Smooth muscle cell of the brain vasculature (primary cell): ENCODE measurements at regions not wholly inside any gene's neighbourhood (a gene's known extent, or its start where the extent isn't known, plus 50 kb on each side); places are given as distances from the start of the nearest gene placed in this dataset.

Experiments
- DNase-seq: peaks from one replicate; pipeline ENCODE4 v3.0.0-alpha.2; 2012; ENCODE audit warnings: low read depth, low spot score

GRCh38 chr7:16233517-16233916, 187.8 kb downstream of the CRPPA start:
- no peak for DNase-seq

GRCh38 chr7:16232273-16232672, 189.1 kb downstream of the CRPPA start:
- DNase-seq, result no peak

DNA sequence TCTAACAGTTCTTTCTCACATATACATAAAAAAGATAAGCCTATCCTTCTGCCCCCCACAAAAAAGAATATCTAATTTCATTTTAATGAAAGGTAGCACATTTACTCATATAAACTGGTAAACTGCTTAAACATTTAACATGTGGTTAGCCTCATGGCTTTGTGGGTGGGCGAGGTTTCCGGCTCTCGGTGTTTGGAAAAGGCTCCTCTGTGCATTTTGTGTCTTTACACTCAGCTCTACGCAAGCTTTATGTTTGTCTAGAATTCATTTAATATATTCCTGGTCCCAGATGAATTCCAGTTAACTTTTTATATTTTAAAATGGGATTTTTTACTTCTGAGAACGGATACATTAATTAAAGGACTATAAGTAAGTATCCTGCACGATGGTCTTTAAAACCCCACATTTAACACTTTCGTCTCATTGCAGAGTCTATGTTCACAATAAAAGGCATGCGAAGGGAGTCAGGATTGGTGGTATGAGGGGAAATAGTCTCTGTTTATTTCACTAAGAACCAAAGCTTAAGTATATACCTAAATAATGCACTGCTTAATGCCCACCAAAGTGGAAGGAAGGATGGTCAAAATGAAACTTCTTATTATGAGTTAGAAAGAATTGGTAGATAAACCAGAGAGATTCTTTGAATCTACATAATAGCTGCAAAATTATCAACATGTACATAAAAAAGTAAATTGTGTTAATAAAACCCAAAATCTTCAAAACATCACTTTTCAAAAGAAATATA, 197.2 kb downstream of the CRPPA start:
- no peak for DNase-seq

DNA sequence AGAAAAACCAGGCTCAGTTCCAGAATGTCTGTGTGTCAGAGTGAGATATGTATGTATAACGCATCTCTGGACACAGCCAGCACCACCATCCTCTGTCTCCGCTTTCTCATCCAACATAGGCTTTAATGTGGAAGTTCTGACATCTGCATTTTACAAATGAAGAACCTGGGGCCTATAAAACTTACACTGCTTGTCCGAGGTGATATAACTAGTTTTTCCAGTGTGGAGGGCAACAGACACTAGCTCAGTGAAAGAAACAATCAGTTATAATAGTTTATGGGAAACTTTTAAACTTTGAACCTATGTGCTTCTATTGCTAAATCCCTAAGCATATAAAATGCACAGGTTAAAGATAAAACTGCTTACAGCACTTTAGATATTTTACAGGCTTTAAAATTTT, 208.7 kb downstream of the CRPPA start:
- DNase-seq, result no peak

DNA sequence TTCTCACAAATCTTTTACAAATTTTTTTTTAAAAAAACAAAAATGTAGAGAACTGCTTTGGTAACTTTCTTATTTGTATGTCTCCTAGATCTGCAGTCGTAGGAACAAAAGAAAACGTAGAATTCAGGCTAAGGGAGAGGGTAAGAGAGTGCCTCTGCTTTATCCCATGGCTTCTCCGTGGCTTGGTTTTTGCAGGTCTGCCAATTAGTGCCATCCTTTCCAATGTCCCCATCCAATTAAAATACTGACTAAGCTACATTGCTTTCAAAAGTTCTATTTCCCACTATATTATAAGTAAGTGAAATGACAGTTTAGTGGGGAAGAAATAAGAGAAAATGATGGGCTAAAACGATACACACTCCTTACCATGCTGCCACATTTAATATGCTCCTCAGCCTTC, 209.3 kb downstream of the CRPPA start:
- DNase-seq, result no peak

GRCh38 chr7:16211402-16211925, 209.9 kb downstream of the CRPPA start:
- no peak for DNase-seq

- DNase-seq, result no peak
These were observed 211.2 kb downstream of the CRPPA start for GRCh38 chr7:16210171-16210570.

DNA sequence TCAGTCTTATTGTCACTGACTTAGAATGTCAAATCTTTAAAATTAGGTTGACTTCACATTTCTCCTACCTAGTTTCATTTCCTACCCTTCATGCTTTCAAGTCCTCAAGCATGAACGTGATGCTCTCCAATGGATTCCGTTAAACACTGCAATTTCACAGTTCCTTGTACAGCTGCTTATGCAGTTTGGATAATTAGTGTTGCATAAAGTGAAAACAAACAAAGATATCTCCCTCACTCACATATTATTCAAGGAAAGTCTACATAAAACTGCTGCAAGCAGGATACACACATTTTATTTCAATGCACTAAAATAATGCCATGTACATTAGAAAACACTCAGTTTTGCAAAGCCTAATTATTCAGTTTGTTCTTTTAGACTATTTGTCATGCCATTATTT, 214.0 kb downstream of the CRPPA start:
- no peak for DNase-seq

DNA sequence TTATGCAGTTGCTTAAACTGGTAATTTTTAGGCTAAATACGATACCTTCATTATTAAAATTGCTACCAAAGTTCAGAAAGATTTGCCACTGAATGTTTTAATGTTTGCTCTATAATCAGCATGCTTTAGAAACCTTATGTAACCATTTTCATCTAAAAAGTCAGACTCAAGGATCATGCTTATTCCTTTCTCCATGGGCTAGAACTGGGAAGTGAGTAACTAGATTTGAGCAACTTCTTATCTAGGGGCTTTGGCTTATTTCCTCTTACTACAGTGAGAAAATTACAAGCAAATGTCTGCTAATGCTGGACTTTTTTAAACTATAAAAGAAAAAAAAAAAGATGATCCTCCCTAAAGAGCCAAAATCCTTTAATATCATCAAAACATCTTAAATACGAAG, 215.9 kb downstream of the CRPPA start:
- no peak for DNase-seq

- DNase-seq, result no peak
These were observed 216.4 kb downstream of the CRPPA start for GRCh38 chr7:16204953-16205352.

- no peak for DNase-seq
These were observed 218.3 kb downstream of the CRPPA start for GRCh38 chr7:16203065-16203464.

DNA sequence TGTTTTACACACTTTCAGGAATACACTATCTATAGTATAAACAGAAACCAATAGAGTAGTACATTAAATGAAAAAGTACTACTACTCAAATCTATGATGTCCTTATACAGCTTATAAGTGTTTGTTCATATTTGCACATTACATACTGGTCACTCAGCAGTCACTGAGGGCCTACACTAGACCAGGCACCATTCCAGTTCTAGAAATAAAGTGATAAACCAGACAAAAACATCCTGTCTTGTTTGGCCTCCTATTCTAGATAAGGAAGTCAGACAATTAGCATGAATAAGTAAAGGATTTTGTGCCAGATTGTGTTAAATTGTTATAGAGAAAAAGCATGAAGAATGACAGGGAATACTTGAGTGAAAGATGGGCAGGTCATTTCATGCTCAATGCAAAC, 219.0 kb downstream of the CRPPA start:
- no peak for DNase-seq

DNA sequence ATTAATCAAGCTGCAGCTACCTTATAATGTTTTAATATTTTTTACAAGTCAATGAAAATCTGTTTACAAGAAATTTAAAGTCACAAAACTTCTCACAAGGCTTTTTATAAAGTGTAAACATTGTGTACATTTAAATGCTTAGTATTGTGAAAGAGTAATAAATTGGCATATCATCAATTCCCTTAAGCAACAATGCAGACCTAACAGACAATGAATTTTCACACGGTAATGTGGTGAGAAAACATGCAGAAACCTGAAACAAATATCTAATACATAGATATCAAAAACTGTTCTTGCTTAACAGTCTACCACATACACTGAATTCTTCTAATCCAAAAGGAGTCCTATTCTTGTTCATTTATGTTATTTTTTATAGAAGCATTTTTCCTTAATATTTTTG, 220.7 kb downstream of the CRPPA start:
- DNase-seq, result no peak

DNA sequence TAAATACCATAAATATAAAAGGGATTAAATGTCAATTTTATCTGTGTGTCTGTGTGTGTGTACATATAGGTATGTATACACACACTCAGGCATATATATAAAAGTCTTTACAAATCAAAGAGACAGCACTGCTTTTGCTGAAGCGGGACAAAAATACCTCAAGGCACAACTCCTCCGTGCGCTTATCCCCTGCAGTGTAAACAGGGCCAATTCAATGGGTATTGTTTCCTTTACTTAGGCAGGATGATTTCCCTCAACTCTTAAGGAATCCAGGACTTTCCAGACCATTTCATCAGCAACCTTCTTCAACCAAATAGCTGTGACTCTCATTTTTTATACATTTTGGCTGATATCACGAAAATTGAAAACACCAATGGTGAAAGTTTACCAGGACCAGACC, 227.7 kb downstream of the CRPPA start:
- no peak for DNase-seq

- DNase-seq, result no peak
These were observed 232.2 kb downstream of the CRPPA start for GRCh38 chr7:16189026-16189715.

GRCh38 chr7:16187131-16187530, 234.2 kb downstream of the CRPPA start:
- DNase-seq, result no peak

DNA sequence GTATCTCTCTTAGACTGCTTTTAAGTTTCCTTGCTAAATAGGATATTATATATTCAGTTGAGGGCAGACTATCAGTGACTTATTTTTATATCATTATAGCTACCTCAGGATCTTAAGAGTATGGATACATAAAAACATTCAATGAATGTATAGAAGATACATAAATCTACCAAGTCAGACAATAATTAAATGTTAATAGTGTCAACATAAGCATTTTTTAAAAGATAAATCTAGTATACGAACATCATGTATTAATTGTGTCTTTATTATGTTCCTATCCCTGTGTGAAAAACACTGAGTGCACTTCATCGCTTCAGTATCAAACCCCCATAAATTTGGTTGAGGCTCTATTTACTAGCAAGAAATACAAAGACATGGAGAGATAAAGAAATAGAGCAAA, 242.8 kb downstream of the CRPPA start:
- no peak for DNase-seq

DNA sequence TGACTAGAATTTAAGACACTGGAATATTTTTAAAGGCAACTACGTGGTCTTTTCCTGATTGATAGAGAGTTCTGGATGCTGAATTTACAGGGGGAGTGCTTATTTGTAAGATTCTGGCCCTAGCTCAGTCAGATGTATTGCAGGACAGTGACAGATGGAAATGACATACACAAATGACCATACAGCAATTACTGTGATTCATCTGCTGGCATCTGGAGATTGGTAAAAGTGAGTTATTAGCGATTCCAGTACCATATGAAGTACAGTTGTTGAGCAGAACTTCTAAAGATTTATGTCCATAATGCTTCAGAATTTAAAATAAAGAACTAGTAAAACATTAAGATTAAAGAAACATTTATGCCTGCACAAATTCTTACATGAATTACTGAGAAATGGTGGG, 243.2 kb downstream of the CRPPA start:
- DNase-seq, result no peak

- DNase-seq, result no peak
These were observed 247.1 kb downstream of the CRPPA start for GRCh38 chr7:16174253-16174652.

- DNase-seq, result no peak
These were observed 249.0 kb downstream of the CRPPA start for GRCh38 chr7:16172366-16172765.

DNA sequence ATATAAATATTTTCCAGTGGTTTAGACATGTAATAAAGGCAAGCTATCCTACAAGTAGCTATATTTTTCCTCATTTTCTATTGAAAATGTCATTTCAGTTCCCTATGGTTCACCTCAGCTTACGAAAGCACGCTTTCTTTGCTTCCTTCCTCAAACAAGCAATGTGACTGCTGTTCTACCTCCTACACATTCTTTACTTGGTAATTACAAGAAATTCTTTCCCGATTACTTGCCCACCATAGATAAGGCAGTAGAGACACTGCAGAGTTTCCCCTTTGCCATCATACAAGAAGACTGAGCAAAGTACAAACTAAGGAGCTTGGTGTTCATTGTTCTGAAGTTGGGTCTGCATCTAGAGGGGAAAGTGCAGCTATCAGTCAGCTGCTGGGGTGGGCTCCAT, 249.4 kb downstream of the CRPPA start:
- no peak for DNase-seq

DNA sequence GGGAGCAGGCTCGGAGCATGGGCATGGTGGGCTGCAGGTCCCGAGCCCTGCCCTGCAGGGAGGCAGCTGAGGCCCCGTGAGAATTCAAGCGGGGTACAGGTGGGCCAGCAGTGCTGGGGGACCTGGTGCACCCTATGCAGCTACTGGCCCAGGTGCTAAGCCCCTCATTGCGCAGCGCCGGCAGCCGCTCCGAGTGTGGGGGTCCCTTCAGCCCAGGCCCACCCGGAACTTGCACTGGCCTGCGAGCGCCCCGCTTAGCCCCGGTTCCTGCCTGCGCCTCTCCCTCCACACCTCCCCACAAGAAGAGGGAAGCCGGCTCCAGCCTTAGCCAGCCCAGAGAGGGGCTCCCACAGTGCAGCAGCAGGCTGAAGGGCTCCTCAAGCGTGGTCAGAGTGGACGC, 250.7 kb downstream of the CRPPA start:
- DNase-seq, result no peak

DNA sequence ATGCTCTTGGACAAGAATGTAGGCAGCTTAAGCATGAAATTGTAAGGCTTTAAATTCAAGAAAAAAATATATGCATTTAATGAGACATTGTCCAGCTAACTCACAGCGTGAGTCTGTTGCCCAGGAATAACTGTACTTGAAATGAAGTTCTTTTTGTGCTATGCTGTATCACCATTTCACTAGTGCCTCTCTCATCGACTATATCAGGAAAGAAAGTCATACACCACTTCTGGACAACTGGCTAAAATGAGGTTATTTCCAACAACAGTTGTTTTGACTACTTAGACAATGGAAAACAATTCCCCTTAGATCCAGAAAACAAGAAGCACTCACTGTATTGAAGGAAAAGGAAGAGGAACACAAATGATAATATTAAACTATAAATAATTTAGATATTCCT, 251.8 kb downstream of the CRPPA start:
- DNase-seq, result no peak
